ENCODE measurements at regions not wholly inside any gene's neighbourhood (a gene's known extent, or its start where the extent isn't known, plus 50 kb on each side); places are given as distances from the start of the nearest gene placed in this dataset.

DNA sequence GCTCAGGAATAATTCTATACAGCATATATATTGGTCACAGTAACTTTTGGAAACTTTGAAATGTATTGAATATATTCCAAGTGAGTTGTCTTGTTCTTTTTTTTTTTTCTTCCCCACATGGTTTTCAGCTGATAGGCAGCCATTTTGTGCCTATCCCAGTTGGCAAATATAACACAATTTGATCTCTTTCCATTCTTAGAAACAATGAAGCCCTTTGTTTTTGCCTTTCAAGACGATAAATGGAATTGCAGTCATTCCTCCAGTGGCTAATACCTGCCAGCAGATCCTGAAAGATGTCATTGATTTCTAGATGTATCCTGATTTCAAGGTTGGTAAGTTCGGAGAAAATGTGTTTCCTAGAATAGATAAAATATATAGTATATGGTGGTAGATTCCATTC is 951.1 kb upstream of the SLC10A2 start:
- no peaks in the 10 kb centered on the region for H3K27me3 ChIP-seq (replicated peaks)
- H3K36me3 ChIP-seq (replicated peaks), result no peaks in the 10 kb centered on the region
- no peak overlapping the region for H3K4me3 ChIP-seq (ENCODE audit: low read depth, low read length)
- no peak for DNase-seq
- TF ChIP-seq, protein P1, sequence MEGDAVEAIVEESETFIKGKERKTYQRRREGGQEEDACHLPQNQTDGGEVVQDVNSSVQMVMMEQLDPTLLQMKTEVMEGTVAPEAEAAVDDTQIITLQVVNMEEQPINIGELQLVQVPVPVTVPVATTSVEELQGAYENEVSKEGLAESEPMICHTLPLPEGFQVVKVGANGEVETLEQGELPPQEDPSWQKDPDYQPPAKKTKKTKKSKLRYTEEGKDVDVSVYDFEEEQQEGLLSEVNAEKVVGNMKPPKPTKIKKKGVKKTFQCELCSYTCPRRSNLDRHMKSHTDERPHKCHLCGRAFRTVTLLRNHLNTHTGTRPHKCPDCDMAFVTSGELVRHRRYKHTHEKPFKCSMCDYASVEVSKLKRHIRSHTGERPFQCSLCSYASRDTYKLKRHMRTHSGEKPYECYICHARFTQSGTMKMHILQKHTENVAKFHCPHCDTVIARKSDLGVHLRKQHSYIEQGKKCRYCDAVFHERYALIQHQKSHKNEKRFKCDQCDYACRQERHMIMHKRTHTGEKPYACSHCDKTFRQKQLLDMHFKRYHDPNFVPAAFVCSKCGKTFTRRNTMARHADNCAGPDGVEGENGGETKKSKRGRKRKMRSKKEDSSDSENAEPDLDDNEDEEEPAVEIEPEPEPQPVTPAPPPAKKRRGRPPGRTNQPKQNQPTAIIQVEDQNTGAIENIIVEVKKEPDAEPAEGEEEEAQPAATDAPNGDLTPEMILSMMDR (IDR thresholded peaks at IDR 0.05; ENCODE audit: low read depth, low read length, missing control alignments), result no peak
- no peak overlapping the region for H3K27ac ChIP-seq
- in situ Hi-C loops (cut with HindIII; ENCODE audit: low pct_ligation_motif_present, low sequenced_read_pairs), result no loop called here

DNA sequence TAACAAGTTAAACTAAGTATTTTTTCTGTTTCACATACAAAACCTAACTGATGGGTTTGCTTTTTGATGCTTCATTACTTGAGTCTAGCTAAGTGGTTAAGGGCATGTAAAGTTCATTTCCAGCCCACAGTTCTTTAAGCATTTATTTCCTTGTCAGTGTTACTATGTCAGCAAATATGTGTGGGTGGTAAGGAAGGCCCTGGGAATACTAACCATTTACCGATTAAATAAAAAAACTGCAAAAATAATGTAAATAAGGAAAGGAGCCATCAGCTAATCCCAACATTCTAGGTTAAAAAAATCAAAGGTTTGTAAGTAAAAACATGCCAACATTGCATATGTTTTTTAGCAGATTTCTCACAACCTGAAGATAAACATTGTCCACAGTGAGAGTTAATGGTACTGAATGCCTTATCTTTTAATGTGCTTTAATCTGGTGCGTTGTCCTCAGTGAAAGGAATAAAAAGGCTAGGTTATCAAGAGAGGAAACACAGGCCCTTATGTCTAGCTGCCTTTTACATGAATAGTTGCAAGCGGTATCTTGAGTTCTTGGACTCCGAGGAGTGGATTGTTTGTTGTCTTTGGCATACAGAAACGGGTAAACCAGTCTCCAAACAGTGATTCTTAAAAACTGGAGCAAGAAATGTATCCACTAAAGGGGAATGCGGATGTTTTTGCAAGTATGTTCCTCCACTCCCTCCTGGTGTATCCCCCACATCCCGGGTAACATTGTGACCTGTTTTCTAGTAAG is 949.6 kb upstream of the SLC10A2 start:
- Histone ChIP-seq H3K36me3 (replicated peaks) (no peaks in the 10 kb centered on the region), H3K4me3 (ENCODE audit: low read depth, low read length) (no peak overlapping the region), H3K27ac (peak overlapping the region; percentile 97), H3K27me3 (replicated peaks) (no peaks in the 10 kb centered on the region)
- in situ Hi-C loops (cut with HindIII; ENCODE audit: low pct_ligation_motif_present, low sequenced_read_pairs), result no loop called here
- TF ChIP-seq, protein P1 (IDR thresholded peaks at IDR 0.05; ENCODE audit: low read depth, low read length, missing control alignments), result no peak
- peak; percentile 94 for DNase-seq

DNA sequence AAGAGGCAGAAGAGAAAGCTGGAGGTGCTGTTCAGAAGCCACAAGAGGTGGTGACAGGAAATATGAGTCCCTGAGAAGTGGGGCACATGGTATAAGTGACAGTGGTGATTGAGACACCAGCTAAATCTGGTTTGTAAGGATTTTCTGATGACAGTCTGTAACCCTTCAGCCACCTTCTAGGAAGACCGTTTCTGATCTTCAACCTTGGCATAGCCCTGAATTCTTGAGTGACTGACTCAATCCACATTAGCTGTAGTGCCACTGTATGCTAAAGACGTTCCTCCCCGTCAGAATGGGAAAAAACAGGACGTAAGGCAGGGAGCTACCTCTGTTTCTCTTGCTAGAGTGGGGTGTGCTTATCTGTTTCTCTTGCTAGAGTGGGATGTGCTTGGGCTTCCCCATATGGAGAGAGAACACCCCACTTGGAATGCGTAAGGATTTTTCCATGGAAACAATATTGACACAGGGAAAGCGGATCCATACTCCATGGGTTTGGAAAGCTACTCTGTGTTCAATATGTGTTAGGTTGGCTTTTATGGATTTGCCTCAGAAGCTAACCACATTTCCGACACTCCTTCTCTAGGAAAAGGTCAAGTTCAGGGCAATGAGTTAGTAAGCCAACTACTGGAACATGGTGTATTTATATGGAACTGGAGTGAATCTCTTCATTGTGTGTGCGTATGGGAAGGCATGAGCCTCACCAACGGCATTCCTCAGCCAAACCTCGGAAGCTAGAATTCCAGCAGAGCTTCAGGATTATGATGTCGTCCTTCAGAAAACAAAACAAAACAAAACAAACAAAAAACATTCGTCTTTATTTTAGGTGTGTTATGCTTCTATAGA is 948.8 kb upstream of the SLC10A2 start:
- TF ChIP-seq, protein P1 (IDR thresholded peaks at IDR 0.05; ENCODE audit: low read depth, low read length, missing control alignments), result no peak
- DNase-seq, result peak; percentile 85
- Histone ChIP-seq H3K36me3 (replicated peaks) (no peaks in the 10 kb centered on the region), H3K4me3 (ENCODE audit: low read depth, low read length) (no peak overlapping the region), H3K27ac (peak overlapping the region; percentile 97), H3K27me3 (replicated peaks) (no peaks in the 10 kb centered on the region)
- in situ Hi-C loops (cut with HindIII; ENCODE audit: low pct_ligation_motif_present, low sequenced_read_pairs), result no loop called here

GRCh38 chr13:104011505-104012241 is 945.5 kb upstream of the SLC10A2 start:
- no peaks in the 10 kb centered on the region for H3K27me3 ChIP-seq (replicated peaks)
- TF ChIP-seq, protein P1 (IDR thresholded peaks at IDR 0.05; ENCODE audit: low read depth, low read length, missing control alignments), result no peak
- no peak overlapping the region for H3K27ac ChIP-seq
- in situ Hi-C loops (cut with HindIII; ENCODE audit: low pct_ligation_motif_present, low sequenced_read_pairs), result no loop called here
- H3K36me3 ChIP-seq (replicated peaks), result no peaks in the 10 kb centered on the region
- no peak overlapping the region for H3K4me3 ChIP-seq (ENCODE audit: low read depth, low read length)
- DNase-seq, result no peak

DNA sequence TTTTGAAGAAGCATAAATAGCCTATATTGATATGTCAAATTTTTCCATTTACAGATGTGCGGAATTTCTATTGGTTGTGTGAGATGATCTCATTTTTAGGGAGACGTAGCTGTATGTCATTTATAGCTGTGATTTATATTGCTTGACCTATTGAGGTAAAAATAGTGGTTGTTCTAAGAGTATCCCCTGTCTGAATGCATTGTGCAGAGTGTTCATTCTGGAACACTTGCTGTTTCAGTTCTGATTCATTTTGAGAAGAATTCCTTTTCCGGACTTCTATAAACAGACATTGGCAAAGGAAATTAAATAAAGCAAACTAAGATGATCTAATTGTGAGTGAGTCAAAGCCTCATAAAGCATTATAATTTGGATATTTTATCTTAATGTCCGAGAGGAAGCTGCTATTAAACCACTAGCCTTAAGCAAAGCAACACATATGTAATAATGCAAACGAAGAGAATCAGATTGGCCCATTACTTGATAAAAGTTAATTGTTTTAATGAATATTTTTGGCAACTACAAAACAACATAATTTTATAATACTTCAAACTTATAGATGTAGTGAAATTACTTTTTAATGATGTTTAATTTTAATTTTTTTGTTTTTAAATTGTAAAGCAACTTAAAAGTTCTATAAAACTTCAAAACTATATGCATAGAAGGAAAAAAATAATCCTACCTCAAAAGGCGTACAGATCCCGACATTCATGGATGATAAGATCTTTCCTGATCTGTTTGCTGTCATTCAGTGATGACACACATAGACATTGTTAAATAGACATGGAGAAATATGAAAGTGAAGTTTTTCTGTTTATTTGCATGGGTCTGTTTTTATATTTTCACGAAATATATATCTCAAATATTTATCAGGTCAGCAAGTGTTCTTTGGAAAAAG is 942.6 kb upstream of the SLC10A2 start:
- TF ChIP-seq, protein P1 (IDR thresholded peaks at IDR 0.05; ENCODE audit: low read depth, low read length, missing control alignments), result no peak
- in situ Hi-C loops (cut with HindIII; ENCODE audit: low pct_ligation_motif_present, low sequenced_read_pairs), result no loop called here
- peak; percentile 53 for DNase-seq
- no peaks in the 10 kb centered on the region for H3K36me3 ChIP-seq (replicated peaks)
- H3K27me3 ChIP-seq (replicated peaks), result no peaks in the 10 kb centered on the region
- H3K4me3 ChIP-seq (ENCODE audit: low read depth, low read length), result no peak overlapping the region
- peak overlapping the region; percentile 60 for H3K27ac ChIP-seq

Measured in brain microvascular endothelial cell (primary cell).